ENCODE measurements at regions not wholly inside any gene's neighbourhood (a gene's known extent, or its start where the extent isn't known, plus 50 kb on each side); places are given as distances from the start of the nearest gene placed in this dataset.
A peak's percentile ranks its signal among the peaks of the same experiment; 100 is the strongest.

- Histone ChIP-seq H3K4me1 (no peaks in the 10 kb centered on the region), H3K27ac (replicated peaks) (no peak overlapping the region), H3K9me3 (replicated peaks) (no peaks in the 10 kb centered on the region), H3K27me3 (ENCODE audit: low read depth) (no peaks in the 10 kb centered on the region), H3K4me3 (no peak overlapping the region), H3K36me3 (no peaks in the 10 kb centered on the region)
- no peak for DNase-seq
- no peak for TF ChIP-seq CTCF (IDR thresholded peaks at IDR 0.05; ENCODE audit: borderline replicate concordance)
- intact Hi-C loops (cut with micrococcal nuclease), result no loop called here
Observed at GRCh38 chr1:222416001-222416791, 131.7 kb downstream of the HHIPL2 start.

- Histone ChIP-seq H3K27me3 (ENCODE audit: low read depth) (no peaks in the 10 kb centered on the region), H3K4me1 (no peaks in the 10 kb centered on the region), H3K9me3 (replicated peaks) (no peaks in the 10 kb centered on the region), H3K4me3 (no peak overlapping the region), H3K36me3 (no peaks in the 10 kb centered on the region), H3K27ac (replicated peaks) (no peak overlapping the region)
- intact Hi-C loops (cut with micrococcal nuclease), result no loop called here
- TF ChIP-seq CTCF (IDR thresholded peaks at IDR 0.05; ENCODE audit: borderline replicate concordance), result no peak
- DNase-seq, result no peak
Observed at GRCh38 chr1:222415441-222415840, 132.5 kb downstream of the HHIPL2 start.

GRCh38 chr1:222413991-222414549, 133.8 kb downstream of the HHIPL2 start:
- no peak for DNase-seq
- Histone ChIP-seq H3K36me3 (no peaks in the 10 kb centered on the region), H3K4me1 (no peaks in the 10 kb centered on the region), H3K27me3 (ENCODE audit: low read depth) (no peaks in the 10 kb centered on the region), H3K27ac (replicated peaks) (peak overlapping the region; percentile 39), H3K9me3 (replicated peaks) (peaks cover 6% of the 10 kb centered on the region), H3K4me3 (no peak overlapping the region)
- TF ChIP-seq CTCF (IDR thresholded peaks at IDR 0.05; ENCODE audit: borderline replicate concordance), result no peak
- intact Hi-C loops (cut with micrococcal nuclease), result no loop called here

- H3K27me3 ChIP-seq (ENCODE audit: low read depth), result no peaks in the 10 kb centered on the region
- TF ChIP-seq CTCF (IDR thresholded peaks at IDR 0.05; ENCODE audit: borderline replicate concordance), result no peak
- no peak for DNase-seq
- H3K9me3 ChIP-seq (replicated peaks), result peaks cover 13% of the 10 kb centered on the region
- no peaks in the 10 kb centered on the region for H3K36me3 ChIP-seq
- no peaks in the 10 kb centered on the region for H3K4me1 ChIP-seq
- intact Hi-C loops (cut with micrococcal nuclease), result no loop called here
- no peak overlapping the region for H3K4me3 ChIP-seq
- H3K27ac ChIP-seq (replicated peaks), result peak overlapping the region; percentile 48
Observed at GRCh38 chr1:222413436-222413835, 134.5 kb downstream of the HHIPL2 start.

- intact Hi-C loops (cut with micrococcal nuclease), result no loop called here
- peaks cover 16% of the 10 kb centered on the region for H3K9me3 ChIP-seq (replicated peaks)
- DNase-seq, result no peak
- no peaks in the 10 kb centered on the region for H3K4me1 ChIP-seq
- H3K27me3 ChIP-seq (ENCODE audit: low read depth), result no peaks in the 10 kb centered on the region
- no peak for TF ChIP-seq CTCF (IDR thresholded peaks at IDR 0.05; ENCODE audit: borderline replicate concordance)
- H3K36me3 ChIP-seq, result no peaks in the 10 kb centered on the region
- no peak overlapping the region for H3K4me3 ChIP-seq
- no peak overlapping the region for H3K27ac ChIP-seq (replicated peaks)
Observed at GRCh38 chr1:222404710-222405109, 143.2 kb downstream of the HHIPL2 start.
